ENCODE measurements at regions not wholly inside any gene's neighbourhood (a gene's known extent, or its start where the extent isn't known, plus 50 kb on each side); places are given as distances from the start of the nearest gene placed in this dataset.
"Not testable (repeated sequence)": the region's sequence is repeated elsewhere in the genome, so short reads cannot be mapped to it uniquely, and the experiment has no call there.

GRCh38 chr13:59394496-59394895, 769.2 kb downstream of the DIAPH3 start:
- TF ChIP-seq REST (IDR thresholded peaks at IDR 0.05; ENCODE audit: insufficient replicate concordance, low read depth): no peak
- TF ChIP-seq CTCF (IDR thresholded peaks at IDR 0.05; ENCODE audit: insufficient read depth, low read length): no peak
- TF ChIP-seq SPI1 (IDR thresholded peaks at IDR 0.05; ENCODE audit: borderline replicate concordance, low read depth): no peak
- TF ChIP-seq GABPA (IDR thresholded peaks at IDR 0.05; ENCODE audit: low read depth): no peak
- TF ChIP-seq POLR2AphosphoS5 (IDR thresholded peaks at IDR 0.05; ENCODE audit: low read depth): no peak
- Histone ChIP-seq H3K27me3 (ENCODE audit: insufficient read depth, poor library complexity, severe bottlenecking) (no peaks in the 10 kb centered on the region), H3K4me3 (replicated peaks; ENCODE audit: insufficient read depth, low read length) (no peak overlapping the region), H3K27ac (replicated peaks) (no peak overlapping the region)
- no peak for DNase-seq (ENCODE audit: low read depth in 1 of 2, low spot score in 1 of 2)

GRCh38 chr13:59398127-59398526, 765.6 kb downstream of the DIAPH3 start:
- H3K27ac ChIP-seq (replicated peaks): no peak overlapping the region
- no peak for TF ChIP-seq POLR2AphosphoS5 (IDR thresholded peaks at IDR 0.05; ENCODE audit: low read depth)
- TF ChIP-seq SPI1 (IDR thresholded peaks at IDR 0.05; ENCODE audit: borderline replicate concordance, low read depth): peak; percentile 35; the same call in 1 of the 2 replicates
- DNase-seq (ENCODE audit: low read depth in 1 of 2, low spot score in 1 of 2): no peak
- H3K27me3 ChIP-seq (ENCODE audit: insufficient read depth, poor library complexity, severe bottlenecking): no peaks in the 10 kb centered on the region
- no peak overlapping the region for H3K4me3 ChIP-seq (replicated peaks; ENCODE audit: insufficient read depth, low read length)

- no peak overlapping the region for H3K4me3 ChIP-seq (replicated peaks; ENCODE audit: insufficient read depth, low read length)
- TF ChIP-seq POLR2AphosphoS5 (IDR thresholded peaks at IDR 0.05; ENCODE audit: low read depth): no peak
- no peaks in the 10 kb centered on the region for H3K27me3 ChIP-seq (ENCODE audit: insufficient read depth, poor library complexity, severe bottlenecking)
- DNase-seq (ENCODE audit: low read depth in 1 of 2, low spot score in 1 of 2): no peak
- no peak overlapping the region for H3K27ac ChIP-seq (replicated peaks)
Measured at GRCh38 chr13:59398661-59399060, 765.1 kb downstream of the DIAPH3 start.

- no peak for TF ChIP-seq SPI1 (IDR thresholded peaks at IDR 0.05; ENCODE audit: borderline replicate concordance, low read depth)
- TF ChIP-seq REST (IDR thresholded peaks at IDR 0.05; ENCODE audit: insufficient replicate concordance, low read depth): no peak
- TF ChIP-seq POLR2AphosphoS5 (IDR thresholded peaks at IDR 0.05; ENCODE audit: low read depth): no peak
- no peak for DNase-seq (ENCODE audit: low read depth in 1 of 2, low spot score in 1 of 2)
- Histone ChIP-seq H3K27ac (replicated peaks) (no peak overlapping the region), H3K4me3 (replicated peaks; ENCODE audit: insufficient read depth, low read length) (no peak overlapping the region), H3K27me3 (ENCODE audit: insufficient read depth, poor library complexity, severe bottlenecking) (no peaks in the 10 kb centered on the region)
Measured at GRCh38 chr13:59399513-59399912, 764.2 kb downstream of the DIAPH3 start.

GRCh38 chr13:59404331-59404730, 759.4 kb downstream of the DIAPH3 start:
- no peak overlapping the region for H3K27ac ChIP-seq (replicated peaks)
- no peak overlapping the region for H3K4me3 ChIP-seq (replicated peaks; ENCODE audit: insufficient read depth, low read length)
- no peaks in the 10 kb centered on the region for H3K27me3 ChIP-seq (ENCODE audit: insufficient read depth, poor library complexity, severe bottlenecking)
- TF ChIP-seq REST (IDR thresholded peaks at IDR 0.05; ENCODE audit: insufficient replicate concordance, low read depth) (no peak), POLR2AphosphoS5 (IDR thresholded peaks at IDR 0.05; ENCODE audit: low read depth) (no peak), GABPA (IDR thresholded peaks at IDR 0.05; ENCODE audit: low read depth) (no peak), SPI1 (IDR thresholded peaks at IDR 0.05; ENCODE audit: borderline replicate concordance, low read depth) (no peak), CTCF (IDR thresholded peaks at IDR 0.05; ENCODE audit: insufficient read depth, low read length) (no peak)
- no peak for DNase-seq (ENCODE audit: low read depth in 1 of 2, low spot score in 1 of 2)

- H3K4me3 ChIP-seq (replicated peaks; ENCODE audit: insufficient read depth, low read length); H3K27ac ChIP-seq (replicated peaks); H3K27me3 ChIP-seq (ENCODE audit: insufficient read depth, poor library complexity, severe bottlenecking); DNase-seq (ENCODE audit: low read depth in 1 of 2, low spot score in 1 of 2): not testable (repeated sequence)
Measured at GRCh38 chr13:59407251-59407650, 756.5 kb downstream of the DIAPH3 start.

Measured in HL-60 (cell line).